GM23338 (cell line): ENCODE measurements at regions not wholly inside any gene's neighbourhood (a gene's known extent, or its start where the extent isn't known, plus 50 kb on each side); places are given as distances from the start of the nearest gene placed in this dataset.

Source experiments
- CTCF ChIP-seq, 2 experiments: fragments of 200-600 bp in 1 of 2; sonication (generic) in 1 of 2; conservative IDR thresholded peaks; 2 replicates each; pipeline versions ENCODE4 v1.5.1 to v1.6.1; 2016 to 2017; ENCODE audit warnings: antibody characterized with exemption in 2 of 2, low read depth in 2 of 2, mild to moderate bottlenecking in 2 of 2, moderate library complexity in 1 of 2
- EZH2 ChIP-seq: fragments of 200-600 bp; sonication (generic); IDR thresholded peaks from one replicate; pipeline ENCODE4 v1.8.0; 2017; ENCODE audit warnings: antibody characterized with exemption, mild to moderate bottlenecking, low read depth; ENCODE audit not compliant: unreplicated experiment
- EZH2phosphoT487 ChIP-seq: fragments of 200-600 bp; sonication (generic); IDR thresholded peaks from one replicate; pipeline ENCODE4 v1.8.1; 2018; ENCODE audit warnings: antibody characterized with exemption; ENCODE audit not compliant: unreplicated experiment
- JUNB ChIP-seq: IDR thresholded peaks from one replicate; pipeline ENCODE4 v1.6.1; 2016; ENCODE audit warnings: antibody characterized with exemption; ENCODE audit not compliant: unreplicated experiment

GRCh38 chr2:18663861-18664260 is 74.5 kb upstream of the NT5C1B start:
- TF ChIP-seq CTCF (conservative IDR thresholded peaks at IDR 0.05; ENCODE audit: low read depth in 2 of 2) (no peak), EZH2 (no peak), JUNB (no peak), EZH2phosphoT487 (no peak)
